Caco-2 (cell line): ENCODE measurements at regions not wholly inside any gene's neighbourhood (a gene's known extent, or its start where the extent isn't known, plus 50 kb on each side); places are given as distances from the start of the nearest gene placed in this dataset.

Experiments
- BruUV-seq: library from RNA; stranded (reverse); fragments of 400-500 nt; replicated peaks from 2 replicates; lab custom pipeline; 2021; lab: Mats Ljungman, UMichigan
- CTCF ChIA-PET: fragments of 300-600 bp; sonication (Branson Sonifier 250); formaldehyde crosslinking; loops from one replicate; lab custom pipeline; 2022; ENCODE audit warnings: antibody characterized with exemption; lab: Charles Lee
- POLR2A ChIA-PET: fragments of 300-600 bp; sonication (Branson Sonifier 250); formaldehyde crosslinking; loops from one replicate; lab custom pipeline; 2022; ENCODE audit warnings: antibody characterized with exemption; lab: Charles Lee
- DNase-seq, 2 experiments: peaks; one replicate each; pipeline versions ENCODE4 v3.0.0 to v3.0.0-alpha.2; 2020 to 2022
- H3K27me3 ChIP-seq: replicated peaks from 2 replicates; pipeline ENCODE4 v1.6.0; 2011; ENCODE audit warnings: low read length; ENCODE audit not compliant: control insufficient read depth, insufficient read depth
- H3K36me3 ChIP-seq: 2 replicates; pipeline ENCODE4 v1.5.1; 2011; ENCODE audit warnings: low read length; ENCODE audit not compliant: control insufficient read depth, insufficient read depth
- H3K4me1 ChIP-seq: fragments of 250-450 bp; sonication (Bioruptor Pico); 2 replicates; pipeline ENCODE4 v1.5.1; 2020; ENCODE audit warnings: mild to moderate bottlenecking
- H3K4me3 ChIP-seq: 2 replicates; pipeline ENCODE4 v1.5.1; 2011; ENCODE audit warnings: low read depth, mild to moderate bottlenecking, control low read depth, low read length
- H3K9me3 ChIP-seq: fragments of 250-450 bp; sonication (Bioruptor Pico); 2 replicates; pipeline ENCODE4 v1.5.1; 2020; ENCODE audit warnings: mild to moderate bottlenecking, moderate library complexity
- H3K27ac Mint-ChIP-seq: one replicate; pipeline ENCODE4 v1.8.0; 2022; ENCODE audit warnings: mixed read lengths; ENCODE audit not compliant: unreplicated experiment
- H3K27me3 Mint-ChIP-seq: one replicate; pipeline ENCODE4 v1.8.0; 2022; ENCODE audit warnings: mixed read lengths; ENCODE audit not compliant: insufficient read depth, unreplicated experiment
- H3K36me3 Mint-ChIP-seq: one replicate; pipeline ENCODE4 v1.8.0; 2022; ENCODE audit warnings: mild to moderate bottlenecking, mixed read lengths; ENCODE audit not compliant: insufficient read depth, unreplicated experiment
- H3K4me1 Mint-ChIP-seq: one replicate; pipeline ENCODE4 v1.8.0; 2022; ENCODE audit warnings: low read depth, mixed read lengths; ENCODE audit not compliant: unreplicated experiment
- H3K4me3 Mint-ChIP-seq: one replicate; pipeline ENCODE4 v1.8.0; 2022; ENCODE audit warnings: mild to moderate bottlenecking, moderate library complexity, mixed read lengths; ENCODE audit not compliant: unreplicated experiment
- H3K9me3 Mint-ChIP-seq: one replicate; pipeline ENCODE4 v1.8.0; 2022; ENCODE audit warnings: mixed read lengths; ENCODE audit not compliant: unreplicated experiment
- CTCF ChIP-seq, 2 experiments: fragments of 200-600 bp in 1 of 2; IDR thresholded peaks; 1 replicate in 1 of 2; 2 replicates in 1 of 2; pipeline versions ENCODE4 v1.5.1 to v1.8.0; 2011 to 2022; ENCODE audit warnings: antibody characterized with exemption in 1 of 2, control low read depth in 1 of 2, inconsistent platforms in 1 of 2, low read depth in 1 of 2, low read length in 1 of 2, mild to moderate bottlenecking in 1 of 2, moderate library complexity in 1 of 2; ENCODE audit not compliant: insufficient read depth in 1 of 2, severe bottlenecking in 1 of 2, unreplicated experiment in 1 of 2
- intact Hi-C: fragments of 100-400 bp; cut with micrococcal nuclease; formaldehyde crosslinking; loops from one replicate; pipeline ENCODE4 v1.10.0; 2022; ENCODE audit not compliant: unreplicated experiment

- Histone ChIP-seq H3K9me3 (no peaks in the 10 kb centered on the region), H3K36me3 (no peaks in the 10 kb centered on the region), H3K27me3 (no peaks in the 10 kb centered on the region), H3K4me3 (no peak overlapping the region), H3K4me1 (peaks cover 7% of the 10 kb centered on the region; the same call in 1 of the 2 replicates)
- intact Hi-C loops, result loop anchor here (5.0 to 10.0 kb wide), 2 partner anchors 137 to 275 kb away; partner anchors contain the start of gene WARS2
- no TSS peak for BruUV-seq
- TF ChIP-seq CTCF (IDR thresholded peaks at IDR 0.05; ENCODE audit: insufficient read depth in 1 of 2, low read depth in 1 of 2, low read length in 1 of 2, severe bottlenecking in 1 of 2, unreplicated experiment in 1 of 2), result no peak
- H3K27me3 Mint-ChIP-seq, result no peaks in the 10 kb centered on the region
- H3K4me1 Mint-ChIP-seq, result no peaks in the 10 kb centered on the region
- H3K9me3 Mint-ChIP-seq, result no peaks in the 10 kb centered on the region
- POLR2A ChIA-PET, result no interaction called here
- no peak overlapping the region for H3K27ac Mint-ChIP-seq
- no peak overlapping the region for H3K4me3 Mint-ChIP-seq
- CTCF ChIA-PET, result no interaction called here
- peak in 1 of 2 experiments; percentile 3 for DNase-seq
- H3K36me3 Mint-ChIP-seq, result no peaks in the 10 kb centered on the region
Measured at GRCh38 chr1:119279456-119280381, 88.9 kb upstream of the HAO2 start.

GRCh38 chr1:119285482-119285881, 83.1 kb upstream of the HAO2 start:
- ChIA-PET POLR2A (no interaction called here), CTCF (interaction anchor here (0.6 kb wide), 1 partner anchor 9 kb away, joined by 3 read pairs; no protein-coding TSS in a partner anchor)
- intact Hi-C loops, result no loop called here
- Histone ChIP-seq H3K27me3 (no peaks in the 10 kb centered on the region), H3K4me3 (no peak overlapping the region), H3K9me3 (no peaks in the 10 kb centered on the region), H3K36me3 (no peaks in the 10 kb centered on the region), H3K4me1 (no peaks in the 10 kb centered on the region)
- BruUV-seq, result no TSS peak
- no peak for TF ChIP-seq CTCF (IDR thresholded peaks at IDR 0.05; ENCODE audit: insufficient read depth in 1 of 2, low read depth in 1 of 2, low read length in 1 of 2, severe bottlenecking in 1 of 2, unreplicated experiment in 1 of 2)
- DNase-seq, result no peak
- H3K27ac Mint-ChIP-seq, result no peak overlapping the region
- H3K4me1 Mint-ChIP-seq, result peaks cover 7% of the 10 kb centered on the region
- H3K36me3 Mint-ChIP-seq, result no peaks in the 10 kb centered on the region
- H3K4me3 Mint-ChIP-seq, result no peak overlapping the region
- H3K9me3 Mint-ChIP-seq, result no peaks in the 10 kb centered on the region
- H3K27me3 Mint-ChIP-seq, result no peaks in the 10 kb centered on the region

- ChIA-PET CTCF (interaction anchor here (0.6 kb wide), 1 partner anchor 83 kb away, joined by 3 read pairs; no protein-coding TSS in a partner anchor), POLR2A (no interaction called here)
- Mint-ChIP-seq H3K9me3 (no peaks in the 10 kb centered on the region), H3K4me3 (no peak overlapping the region), H3K36me3 (peaks cover under 1% of the 10 kb centered on the region), H3K27me3 (no peaks in the 10 kb centered on the region), H3K27ac (no peak overlapping the region), H3K4me1 (peaks cover 7% of the 10 kb centered on the region)
- no TSS peak for BruUV-seq
- H3K9me3 ChIP-seq, result no peaks in the 10 kb centered on the region
- no peaks in the 10 kb centered on the region for H3K27me3 ChIP-seq
- intact Hi-C loops, result loop anchor here (1.0 kb wide), 2 partner anchors 81 to 189 kb away; no protein-coding TSS in a partner anchor
- peak; percentile 58 to 60 for TF ChIP-seq CTCF (IDR thresholded peaks at IDR 0.05; ENCODE audit: insufficient read depth in 1 of 2, low read depth in 1 of 2, low read length in 1 of 2, severe bottlenecking in 1 of 2, unreplicated experiment in 1 of 2)
- H3K4me1 ChIP-seq, result no peaks in the 10 kb centered on the region
- DNase-seq, result peak; percentile 54 to 67
- H3K36me3 ChIP-seq, result no peaks in the 10 kb centered on the region
- no peak overlapping the region for H3K4me3 ChIP-seq
Measured at GRCh38 chr1:119286587-119287181, 81.9 kb upstream of the HAO2 start.
